ENCODE measurements at regions not wholly inside any gene's neighbourhood (a gene's known extent, or its start where the extent isn't known, plus 50 kb on each side); places are given as distances from the start of the nearest gene placed in this dataset.

- intact Hi-C loops (cut with DNase I): no loop called here
- Histone ChIP-seq H3K4me3 (no peak overlapping the region), H3K36me3 (no peaks in the 10 kb centered on the region), H3K27me3 (no peaks in the 10 kb centered on the region), H3K4me1 (no peaks in the 10 kb centered on the region), H3K27ac (no peak overlapping the region), H3K9me3 (peaks cover 0 to 7% (median 0%) of the 10 kb centered on the region in 3 donors)
- TF ChIP-seq, protein P1, sequence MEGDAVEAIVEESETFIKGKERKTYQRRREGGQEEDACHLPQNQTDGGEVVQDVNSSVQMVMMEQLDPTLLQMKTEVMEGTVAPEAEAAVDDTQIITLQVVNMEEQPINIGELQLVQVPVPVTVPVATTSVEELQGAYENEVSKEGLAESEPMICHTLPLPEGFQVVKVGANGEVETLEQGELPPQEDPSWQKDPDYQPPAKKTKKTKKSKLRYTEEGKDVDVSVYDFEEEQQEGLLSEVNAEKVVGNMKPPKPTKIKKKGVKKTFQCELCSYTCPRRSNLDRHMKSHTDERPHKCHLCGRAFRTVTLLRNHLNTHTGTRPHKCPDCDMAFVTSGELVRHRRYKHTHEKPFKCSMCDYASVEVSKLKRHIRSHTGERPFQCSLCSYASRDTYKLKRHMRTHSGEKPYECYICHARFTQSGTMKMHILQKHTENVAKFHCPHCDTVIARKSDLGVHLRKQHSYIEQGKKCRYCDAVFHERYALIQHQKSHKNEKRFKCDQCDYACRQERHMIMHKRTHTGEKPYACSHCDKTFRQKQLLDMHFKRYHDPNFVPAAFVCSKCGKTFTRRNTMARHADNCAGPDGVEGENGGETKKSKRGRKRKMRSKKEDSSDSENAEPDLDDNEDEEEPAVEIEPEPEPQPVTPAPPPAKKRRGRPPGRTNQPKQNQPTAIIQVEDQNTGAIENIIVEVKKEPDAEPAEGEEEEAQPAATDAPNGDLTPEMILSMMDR (IDR thresholded peaks at IDR 0.05): no peak
- TF ChIP-seq POLR2A (IDR thresholded peaks at IDR 0.05): no peak
- DNase-seq: no peak
- 69 to 79% methylated on average over 1 of the region's 1 CpG for WGBS, 2 donors
These were observed 261.4 kb downstream of the CNTN3 start for GRCh38 chr3:74353039-74353438.

- no peaks in the 10 kb centered on the region for H3K4me1 ChIP-seq
- H3K27ac ChIP-seq: no peak overlapping the region
- H3K27me3 ChIP-seq: no peaks in the 10 kb centered on the region
- no peak for DNase-seq
- intact Hi-C loops (cut with DNase I): no loop called here
- TF ChIP-seq POLR2A (IDR thresholded peaks at IDR 0.05): no peak
- TF ChIP-seq, protein P1 (IDR thresholded peaks at IDR 0.05): no peak
- peaks cover 0 to 7% (median 0%) of the 10 kb centered on the region in 3 donors for H3K9me3 ChIP-seq
- 50 to 86% methylated on average over 1 of the region's 1 CpG for WGBS, 2 donors
- H3K36me3 ChIP-seq: no peaks in the 10 kb centered on the region
- H3K4me3 ChIP-seq: no peak overlapping the region
These were observed 262.3 kb downstream of the CNTN3 start for GRCh38 chr3:74352166-74352565.

DNA sequence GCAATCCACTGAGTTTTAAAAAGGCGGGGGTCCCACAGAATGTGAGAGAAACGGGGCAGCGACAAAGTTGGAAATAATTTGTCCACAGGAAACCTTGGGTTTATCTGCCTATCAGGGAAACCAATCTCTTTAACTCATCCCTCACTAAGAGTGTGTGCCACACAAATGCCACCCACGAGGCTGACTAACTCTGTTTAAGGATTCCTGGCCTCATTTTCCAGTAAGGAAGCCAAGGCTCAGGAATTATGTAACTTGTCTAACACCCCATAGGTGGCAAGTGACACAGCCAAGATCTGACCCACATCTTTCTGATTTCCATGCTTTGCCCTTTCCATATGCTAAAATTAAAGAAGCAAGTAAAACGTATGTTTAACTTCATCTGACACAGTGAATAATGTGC, 263.2 kb downstream of the CNTN3 start:
- Histone ChIP-seq H3K27me3 (no peaks in the 10 kb centered on the region), H3K4me3 (no peak overlapping the region), H3K27ac (no peak overlapping the region), H3K36me3 (no peaks in the 10 kb centered on the region), H3K9me3 (peaks cover 0 to 5% (median 0%) of the 10 kb centered on the region in 3 donors), H3K4me1 (no peaks in the 10 kb centered on the region)
- no peak for DNase-seq
- WGBS, 2 donors: 62 to 66% methylated on average over 5 of the region's 5 CpGs
- TF ChIP-seq POLR2A (IDR thresholded peaks at IDR 0.05): no peak
- TF ChIP-seq, protein P1 (IDR thresholded peaks at IDR 0.05): no peak
- intact Hi-C loops (cut with DNase I): no loop called here

GRCh38 chr3:74349015-74349414, 265.4 kb downstream of the CNTN3 start:
- Histone ChIP-seq H3K9me3 (no peaks in the 10 kb centered on the region), H3K36me3 (no peaks in the 10 kb centered on the region), H3K4me3 (no peak overlapping the region), H3K27ac (no peak overlapping the region), H3K4me1 (no peaks in the 10 kb centered on the region), H3K27me3 (no peaks in the 10 kb centered on the region)
- intact Hi-C loops (cut with DNase I): no loop called here
- WGBS, 2 donors: 56 to 64% methylated on average over 1 of the region's 1 CpG
- TF ChIP-seq, protein P1 (IDR thresholded peaks at IDR 0.05): no peak
- TF ChIP-seq POLR2A (IDR thresholded peaks at IDR 0.05): no peak
- no peak for DNase-seq

GRCh38 chr3:74347563-74348268, 266.7 kb downstream of the CNTN3 start:
- 59 to 69% methylated on average over 2 of the region's 2 CpGs for WGBS, 2 donors
- H3K27me3 ChIP-seq: no peaks in the 10 kb centered on the region
- H3K4me1 ChIP-seq: no peaks in the 10 kb centered on the region
- no peak overlapping the region for H3K27ac ChIP-seq
- no peak for DNase-seq
- intact Hi-C loops (cut with DNase I): no loop called here
- H3K4me3 ChIP-seq: no peak overlapping the region
- H3K36me3 ChIP-seq: no peaks in the 10 kb centered on the region
- no peak for TF ChIP-seq POLR2A (IDR thresholded peaks at IDR 0.05)
- TF ChIP-seq, protein P1 (IDR thresholded peaks at IDR 0.05): no peak
- H3K9me3 ChIP-seq: no peaks in the 10 kb centered on the region

Data from esophagus squamous epithelium (tissue), 5 donors.